CD4-positive, alpha-beta T cell (primary cell): ENCODE measurements at regions not wholly inside any gene's neighbourhood (a gene's known extent, or its start where the extent isn't known, plus 50 kb on each side); places are given as distances from the start of the nearest gene placed in this dataset.

Experiments used
- ATAC-seq: fragments of 200-7000 bp; cut with Tn5 transposase; one replicate; pipeline ENCODE4 v1.10.0; 2022; ENCODE audit warnings: mild to moderate bottlenecking; ENCODE audit not compliant: poor library complexity
- CTCF ChIA-PET: fragments of 350-600 bp; sonication (Branson Sonifier 250); formaldehyde crosslinking; loops from one replicate; lab custom pipeline; 2021; ENCODE audit warnings: antibody characterized with exemption, inconsistent platforms; lab: Charles Lee
- POLR2A ChIA-PET: fragments of 350-600 bp; sonication (Branson Sonifier 250); formaldehyde crosslinking; loops from one replicate; lab custom pipeline; 2021; ENCODE audit warnings: antibody characterized with exemption, inconsistent platforms; lab: Charles Lee
- DNase-seq, 14 experiments: peaks; one replicate each; pipeline ENCODE4 v3.0.0-alpha.2; 2013 to 2020; ENCODE audit warnings: mixed read lengths in 2 of 14
- H3K27ac ChIP-seq, 2 donors: one replicate each; pipeline versions ENCODE4 v1.5.1 to v1.7.0; 2013; ENCODE audit warnings: low read length in 2 of 2, low read depth in 1 of 2, mild to moderate bottlenecking in 1 of 2
- H3K27me3 ChIP-seq, 2 experiments: 1 replicate in 1 of 2; 2 replicates in 1 of 2; pipeline versions ENCODE4 v1.6.1 to v1.7.0; 2013; ENCODE audit warnings: low read length in 2 of 2, control low read depth in 1 of 2, mild to moderate bottlenecking in 1 of 2, moderate library complexity in 1 of 2; ENCODE audit not compliant: insufficient read depth in 2 of 2, control insufficient read depth in 1 of 2
- H3K36me3 ChIP-seq: one replicate; pipeline ENCODE4 v1.6.1; 2013; ENCODE audit warnings: low read length, control low read depth; ENCODE audit not compliant: insufficient read depth
- H3K4me1 ChIP-seq: one replicate; pipeline ENCODE4 v1.6.1; 2013; ENCODE audit warnings: low read length, control low read depth; ENCODE audit not compliant: insufficient read depth
- H3K4me3 ChIP-seq: one replicate; pipeline ENCODE4 v1.5.1; 2013; ENCODE audit warnings: mild to moderate bottlenecking, low read length, moderate library complexity
- H3K9me3 ChIP-seq, 2 experiments: 1 replicate in 1 of 2; 2 replicates in 1 of 2; pipeline versions ENCODE4 v1.6.1 to v1.7.0; 2013; ENCODE audit warnings: low read length in 2 of 2, mild to moderate bottlenecking in 2 of 2, control low read depth in 1 of 2, moderate library complexity in 1 of 2; ENCODE audit not compliant: control insufficient read depth in 1 of 2, insufficient read depth in 1 of 2
- H3K27ac Mint-ChIP-seq: one replicate; pipeline ENCODE4 v1.8.0; 2020; ENCODE audit warnings: mixed read lengths
- H3K27me3 Mint-ChIP-seq: one replicate; pipeline ENCODE4 v1.8.0; 2021; ENCODE audit warnings: mixed read lengths
- H3K36me3 Mint-ChIP-seq: one replicate; pipeline ENCODE4 v1.8.0; 2021; ENCODE audit warnings: low read depth, mixed read lengths
- H3K4me1 Mint-ChIP-seq: one replicate; pipeline ENCODE4 v1.8.0; 2021; ENCODE audit warnings: low read depth, mixed read lengths
- H3K4me3 Mint-ChIP-seq: one replicate; pipeline ENCODE4 v1.8.0; 2020; ENCODE audit warnings: mild to moderate bottlenecking, mixed read lengths
- H3K9me3 Mint-ChIP-seq: one replicate; pipeline ENCODE4 v1.8.0; 2020; ENCODE audit warnings: mixed read lengths
- CTCF ChIP-seq: fragments of 200-600 bp; IDR thresholded peaks from one replicate; pipeline ENCODE4 v1.8.0; 2022; ENCODE audit warnings: antibody characterized with exemption, mild to moderate bottlenecking
- intact Hi-C, 2 experiments: fragments of 100-400 bp; cut with DNase I in 1 of 2; cut with micrococcal nuclease in 1 of 2; formaldehyde crosslinking; loops; one replicate each; pipeline versions ENCODE4 v1.15.1 to v1.9.0; 2023 to 2025; cut with DNase I, micrococcal nuclease

- intact Hi-C loops = no loop called here
- ChIA-PET POLR2A (no interaction called here), CTCF (no interaction called here)
- Histone ChIP-seq H3K36me3 (no peaks in the 10 kb centered on the region), H3K27me3 (no peaks in the 10 kb centered on the region), H3K4me3 (no peak overlapping the region), H3K4me1 (no peaks in the 10 kb centered on the region), H3K9me3 (no peaks in the 10 kb centered on the region), H3K27ac (no peak overlapping the region)
- H3K36me3 Mint-ChIP-seq = no peaks in the 10 kb centered on the region
- no peaks in the 10 kb centered on the region for H3K27me3 Mint-ChIP-seq
- no peak for TF ChIP-seq CTCF
- H3K4me1 Mint-ChIP-seq = no peaks in the 10 kb centered on the region
- H3K27ac Mint-ChIP-seq = no peak overlapping the region
- no peak for ATAC-seq
- no peak overlapping the region for H3K4me3 Mint-ChIP-seq
- DNase-seq = no peak
- H3K9me3 Mint-ChIP-seq = no peaks in the 10 kb centered on the region
Observed at GRCh38 chr16:76007645-76008044, 269.6 kb upstream of the CNTNAP4 start.

GRCh38 chr16:76023835-76024234, 253.4 kb upstream of the CNTNAP4 start:
- Mint-ChIP-seq H3K9me3 (peaks cover 3% of the 10 kb centered on the region), H3K36me3 (no peaks in the 10 kb centered on the region), H3K27me3 (no peaks in the 10 kb centered on the region), H3K4me3 (no peak overlapping the region), H3K4me1 (no peaks in the 10 kb centered on the region), H3K27ac (no peak overlapping the region)
- Histone ChIP-seq H3K4me1 (no peaks in the 10 kb centered on the region), H3K9me3 (peaks cover 0 to 3% of the 10 kb centered on the region in 2 experiments), H3K36me3 (no peaks in the 10 kb centered on the region), H3K27me3 (no peaks in the 10 kb centered on the region), H3K27ac (no peak overlapping the region), H3K4me3 (no peak overlapping the region)
- POLR2A ChIA-PET = no interaction called here
- intact Hi-C loops = no loop called here
- ATAC-seq (no peak), DNase-seq (no peak)
- TF ChIP-seq CTCF = no peak
- CTCF ChIA-PET = no interaction called here

GRCh38 chr16:76035689-76036088, 241.5 kb upstream of the CNTNAP4 start:
- DNase-seq = no peak
- H3K9me3 Mint-ChIP-seq = peaks cover 9% of the 10 kb centered on the region
- H3K36me3 ChIP-seq = no peaks in the 10 kb centered on the region
- no peak overlapping the region for H3K27ac Mint-ChIP-seq
- no peak for ATAC-seq
- peaks cover 0 to 4% of the 10 kb centered on the region in 2 experiments for H3K9me3 ChIP-seq
- intact Hi-C loops = no loop called here
- no peak for TF ChIP-seq CTCF
- ChIA-PET CTCF (no interaction called here), POLR2A (no interaction called here)
- no peaks in the 10 kb centered on the region for H3K27me3 Mint-ChIP-seq
- H3K4me1 Mint-ChIP-seq = no peaks in the 10 kb centered on the region
- H3K4me1 ChIP-seq = no peaks in the 10 kb centered on the region
- H3K4me3 ChIP-seq = no peak overlapping the region
- no peak overlapping the region for H3K27ac ChIP-seq
- H3K36me3 Mint-ChIP-seq = no peaks in the 10 kb centered on the region
- H3K4me3 Mint-ChIP-seq = no peak overlapping the region
- H3K27me3 ChIP-seq = no peaks in the 10 kb centered on the region
